Mammary epithelial cell (primary cell): ENCODE measurements at regions not wholly inside any gene's neighbourhood (a gene's known extent, or its start where the extent isn't known, plus 50 kb on each side); places are given as distances from the start of the nearest gene placed in this dataset.

Experiments used
- EZH2 ChIP-seq: IDR thresholded peaks from 2 replicates; pipeline ENCODE4 v1.6.1; 2012; ENCODE audit warnings: low read length, inconsistent platforms, borderline replicate concordance
- TF ChIP-seq, protein P1 (sequence below), 2 donors: IDR thresholded peaks in 1 of 2; conservative IDR thresholded peaks in 1 of 2; 2 replicates each; pipeline ENCODE4 v1.5.1; 2011 to 2012; ENCODE audit warnings: inconsistent platforms in 2 of 2, low read length in 2 of 2, mild to moderate bottlenecking in 2 of 2, control low read depth in 1 of 2, low read depth in 1 of 2; ENCODE audit not compliant: insufficient read depth in 1 of 2; ENCODE audit errors: extremely low read depth in 1 of 2

DNA sequence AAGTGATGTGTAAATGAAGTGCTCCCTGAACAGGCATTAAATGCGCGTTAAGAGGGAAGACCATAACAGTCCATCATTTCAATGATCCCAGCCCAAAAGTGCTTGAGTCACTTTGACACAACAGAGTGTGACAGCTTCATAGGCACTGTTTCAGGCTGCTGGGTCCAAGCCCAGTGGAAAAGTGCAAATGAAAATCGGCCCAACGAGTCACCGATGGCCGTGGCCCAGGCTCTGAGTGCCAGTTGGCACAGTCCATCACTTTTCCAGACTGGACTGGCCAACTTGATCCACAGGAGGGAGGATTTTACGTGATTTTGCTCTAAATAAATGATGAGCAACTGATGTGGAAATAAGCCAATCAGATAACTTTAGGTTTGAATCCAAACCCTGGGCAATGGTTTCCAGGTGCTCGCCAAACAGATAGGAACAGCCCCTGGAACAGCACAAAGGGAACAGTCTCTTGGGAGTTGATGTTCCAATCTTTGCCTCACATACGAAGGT, 114.0 kb downstream of the SP3 start:
- TF ChIP-seq, protein P1, sequence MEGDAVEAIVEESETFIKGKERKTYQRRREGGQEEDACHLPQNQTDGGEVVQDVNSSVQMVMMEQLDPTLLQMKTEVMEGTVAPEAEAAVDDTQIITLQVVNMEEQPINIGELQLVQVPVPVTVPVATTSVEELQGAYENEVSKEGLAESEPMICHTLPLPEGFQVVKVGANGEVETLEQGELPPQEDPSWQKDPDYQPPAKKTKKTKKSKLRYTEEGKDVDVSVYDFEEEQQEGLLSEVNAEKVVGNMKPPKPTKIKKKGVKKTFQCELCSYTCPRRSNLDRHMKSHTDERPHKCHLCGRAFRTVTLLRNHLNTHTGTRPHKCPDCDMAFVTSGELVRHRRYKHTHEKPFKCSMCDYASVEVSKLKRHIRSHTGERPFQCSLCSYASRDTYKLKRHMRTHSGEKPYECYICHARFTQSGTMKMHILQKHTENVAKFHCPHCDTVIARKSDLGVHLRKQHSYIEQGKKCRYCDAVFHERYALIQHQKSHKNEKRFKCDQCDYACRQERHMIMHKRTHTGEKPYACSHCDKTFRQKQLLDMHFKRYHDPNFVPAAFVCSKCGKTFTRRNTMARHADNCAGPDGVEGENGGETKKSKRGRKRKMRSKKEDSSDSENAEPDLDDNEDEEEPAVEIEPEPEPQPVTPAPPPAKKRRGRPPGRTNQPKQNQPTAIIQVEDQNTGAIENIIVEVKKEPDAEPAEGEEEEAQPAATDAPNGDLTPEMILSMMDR (conservative IDR thresholded peaks at IDR 0.05 in 1 of 2, IDR thresholded peaks at IDR 0.05 in 1 of 2; ENCODE audit: extremely low read depth in 1 of 2, insufficient read depth in 1 of 2, low read depth in 1 of 2, low read length in 2 of 2), result no peak
- TF ChIP-seq EZH2, result no peak
